ENCODE measurements at regions not wholly inside any gene's neighbourhood (a gene's known extent, or its start where the extent isn't known, plus 50 kb on each side); places are given as distances from the start of the nearest gene placed in this dataset.

- TF ChIP-seq, protein P1, sequence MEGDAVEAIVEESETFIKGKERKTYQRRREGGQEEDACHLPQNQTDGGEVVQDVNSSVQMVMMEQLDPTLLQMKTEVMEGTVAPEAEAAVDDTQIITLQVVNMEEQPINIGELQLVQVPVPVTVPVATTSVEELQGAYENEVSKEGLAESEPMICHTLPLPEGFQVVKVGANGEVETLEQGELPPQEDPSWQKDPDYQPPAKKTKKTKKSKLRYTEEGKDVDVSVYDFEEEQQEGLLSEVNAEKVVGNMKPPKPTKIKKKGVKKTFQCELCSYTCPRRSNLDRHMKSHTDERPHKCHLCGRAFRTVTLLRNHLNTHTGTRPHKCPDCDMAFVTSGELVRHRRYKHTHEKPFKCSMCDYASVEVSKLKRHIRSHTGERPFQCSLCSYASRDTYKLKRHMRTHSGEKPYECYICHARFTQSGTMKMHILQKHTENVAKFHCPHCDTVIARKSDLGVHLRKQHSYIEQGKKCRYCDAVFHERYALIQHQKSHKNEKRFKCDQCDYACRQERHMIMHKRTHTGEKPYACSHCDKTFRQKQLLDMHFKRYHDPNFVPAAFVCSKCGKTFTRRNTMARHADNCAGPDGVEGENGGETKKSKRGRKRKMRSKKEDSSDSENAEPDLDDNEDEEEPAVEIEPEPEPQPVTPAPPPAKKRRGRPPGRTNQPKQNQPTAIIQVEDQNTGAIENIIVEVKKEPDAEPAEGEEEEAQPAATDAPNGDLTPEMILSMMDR (IDR thresholded peaks at IDR 0.05): no peak
- TF ChIP-seq ZFX (IDR thresholded peaks at IDR 0.05; ENCODE audit: borderline replicate concordance): no peak
Observed at GRCh38 chr3:167886690-167887089, 151.2 kb downstream of the SERPINI1 start.
